CD14-positive monocyte (primary cell): ENCODE measurements at regions not wholly inside any gene's neighbourhood (a gene's known extent, or its start where the extent isn't known, plus 50 kb on each side); places are given as distances from the start of the nearest gene placed in this dataset.

Experiments used
- DNase-seq, 3 donors: peaks; one replicate each; pipeline ENCODE4 v3.0.0-alpha.2; 2011 to 2022
- H2AFZ ChIP-seq: 2 replicates; pipeline ENCODE4 v1.6.0; 2012; ENCODE audit warnings: mild to moderate bottlenecking, low read depth, low read length, inconsistent platforms; ENCODE audit not compliant: insufficient read depth, poor library complexity, severe bottlenecking
- H3K27ac ChIP-seq, 2 donors: 1 replicate in 1 of 2; 2 replicates in 1 of 2; pipeline ENCODE4 v1.5.1; 2012 to 2013; ENCODE audit warnings: low read length in 2 of 2, control low read depth in 1 of 2, inconsistent platforms in 1 of 2, low read depth in 1 of 2, mild to moderate bottlenecking in 1 of 2
- H3K27me3 ChIP-seq, 2 donors: one replicate each; pipeline versions ENCODE4 v1.6.0 to v1.6.1; 2011 to 2013; ENCODE audit warnings: low read length in 2 of 2; ENCODE audit not compliant: control insufficient read depth in 2 of 2, insufficient read depth in 2 of 2
- H3K36me3 ChIP-seq, 2 donors: replicated peaks in 1 of 2; 1 replicate in 1 of 2; 2 replicates in 1 of 2; pipeline versions ENCODE4 v1.5.1 to v1.6.1; 2012 to 2013; ENCODE audit warnings: low read length in 2 of 2, control low read depth in 1 of 2, inconsistent platforms in 1 of 2, mild to moderate bottlenecking in 1 of 2; ENCODE audit not compliant: insufficient read depth in 2 of 2, control insufficient read depth in 1 of 2
- H3K4me1 ChIP-seq, 2 donors: 1 replicate in 1 of 2; 2 replicates in 1 of 2; pipeline versions ENCODE4 v1.5.1 to v1.6.1; 2012 to 2013; ENCODE audit warnings: low read length in 2 of 2, control low read depth in 1 of 2, inconsistent platforms in 1 of 2, mild to moderate bottlenecking in 1 of 2, moderate library complexity in 1 of 2; ENCODE audit not compliant: insufficient read depth in 2 of 2, control insufficient read depth in 1 of 2
- H3K4me2 ChIP-seq: replicated peaks from 2 replicates; pipeline ENCODE3; 2012; ENCODE audit warnings: low read length, moderate library complexity, mild to moderate bottlenecking; ENCODE audit not compliant: poor library complexity, severe bottlenecking; ENCODE audit errors: extremely low read depth
- H3K4me3 ChIP-seq, 3 experiments: fragments of 200-600 bp in 1 of 3; sonication (generic) in 1 of 3; replicated peaks in 1 of 3; 1 replicate in 2 of 3; 2 replicates in 1 of 3; pipeline ENCODE4 v1.5.1; 2011 to 2013; ENCODE audit warnings: low read length in 3 of 3, mild to moderate bottlenecking in 3 of 3, control low read depth in 2 of 3, low read depth in 2 of 3, inconsistent platforms in 1 of 3, moderate library complexity in 1 of 3
- H3K79me2 ChIP-seq: 2 replicates; pipeline ENCODE4 v1.6.0; 2012; ENCODE audit warnings: mild to moderate bottlenecking, control low read depth, inconsistent platforms, low read length, moderate library complexity; ENCODE audit not compliant: insufficient read depth
- H3K9ac ChIP-seq: 2 replicates; pipeline ENCODE4 v1.6.0; 2017; ENCODE audit warnings: low read length, mild to moderate bottlenecking; ENCODE audit not compliant: insufficient read depth, poor library complexity, severe bottlenecking
- H3K9me3 ChIP-seq, 2 donors: replicated peaks in 1 of 2; 1 replicate in 1 of 2; 2 replicates in 1 of 2; pipeline versions ENCODE4 v1.5.1 to v1.6.1; 2012 to 2013; ENCODE audit warnings: low read length in 2 of 2, control low read depth in 1 of 2; ENCODE audit not compliant: control insufficient read depth in 1 of 2, insufficient read depth in 1 of 2
- H4K20me1 ChIP-seq: 2 replicates; pipeline ENCODE4 v1.6.0; 2012; ENCODE audit warnings: mild to moderate bottlenecking, low read length, control low read depth, moderate library complexity; ENCODE audit not compliant: insufficient read depth
- H3K27ac Mint-ChIP-seq, 7 donors: one replicate each; pipeline ENCODE4 v1.8.0; 2020; ENCODE audit warnings: mild to moderate bottlenecking in 7 of 7, mixed read lengths in 7 of 7, moderate library complexity in 6 of 7, inconsistent platforms in 2 of 7
- H3K27me3 Mint-ChIP-seq, 3 donors: one replicate each; pipeline ENCODE4 v1.8.0; 2021 to 2022; ENCODE audit warnings: low read depth in 3 of 3, mild to moderate bottlenecking in 3 of 3, mixed read lengths in 3 of 3, moderate library complexity in 3 of 3, inconsistent platforms in 1 of 3
- H3K36me3 Mint-ChIP-seq, 2 donors: one replicate each; pipeline ENCODE4 v1.8.0; 2020; ENCODE audit warnings: mixed read lengths in 2 of 2, inconsistent platforms in 1 of 2, mild to moderate bottlenecking in 1 of 2
- H3K4me1 Mint-ChIP-seq: one replicate; pipeline ENCODE4 v1.8.0; 2020; ENCODE audit warnings: mild to moderate bottlenecking, mixed read lengths
- H3K4me3 Mint-ChIP-seq, 2 donors: one replicate each; pipeline ENCODE4 v1.8.0; 2020; ENCODE audit warnings: mild to moderate bottlenecking in 2 of 2, mixed read lengths in 2 of 2, moderate library complexity in 1 of 2
- H3K9me3 Mint-ChIP-seq, 7 donors: one replicate each; pipeline ENCODE4 v1.8.0; 2020 to 2022; ENCODE audit warnings: mixed read lengths in 7 of 7, mild to moderate bottlenecking in 6 of 7, moderate library complexity in 6 of 7, inconsistent platforms in 2 of 7
- WGBS: methylation state at CpG from one replicate; pipeline ENCODE4 v1.1.5; 2013; ENCODE audit warnings: missing lambda C conversion rate; ENCODE audit not compliant: insufficient coverage; 5-methylcytosine and 5-hydroxymethylcytosine counted together
- intact Hi-C, 2 donors: fragments of 100-400 bp; cut with micrococcal nuclease; formaldehyde crosslinking; loops; one replicate each; pipeline versions ENCODE4 v1.15.0 to v1.15.1; 2023
- TF ChIP-seq, protein P1 (sequence below): fragments of 200-600 bp; IDR thresholded peaks from one replicate; pipeline ENCODE4 v1.8.0; 2022; ENCODE audit warnings: antibody characterized with exemption, mild to moderate bottlenecking

- Mint-ChIP-seq H3K9me3 (peaks cover 0 to 9% (median 4%) of the 10 kb centered on the region in 7 donors), H3K27me3 (peaks cover 0 to 2% (median 0%) of the 10 kb centered on the region in 3 donors), H3K36me3 (no peaks in the 10 kb centered on the region), H3K27ac (peak overlapping the region in 1 of 7 donors; percentile 44), H3K4me1 (no peaks in the 10 kb centered on the region), H3K4me3 (no peak overlapping the region)
- no peaks in the 10 kb centered on the region for H3K36me3 ChIP-seq
- H3K9me3 ChIP-seq = peaks cover 5 to 9% of the 10 kb centered on the region in 2 donors
- 99% methylated on average over 10 of the region's 10 CpGs for WGBS
- H3K4me2 ChIP-seq = no peak overlapping the region
- intact Hi-C loops = no loop called here
- no peak overlapping the region for H3K4me3 ChIP-seq
- no peak overlapping the region for H2AFZ ChIP-seq
- no peak overlapping the region for H3K27ac ChIP-seq
- no peaks in the 10 kb centered on the region for H3K79me2 ChIP-seq
- H3K4me1 ChIP-seq = no peaks in the 10 kb centered on the region
- H3K9ac ChIP-seq = no peak overlapping the region
- TF ChIP-seq, protein P1, sequence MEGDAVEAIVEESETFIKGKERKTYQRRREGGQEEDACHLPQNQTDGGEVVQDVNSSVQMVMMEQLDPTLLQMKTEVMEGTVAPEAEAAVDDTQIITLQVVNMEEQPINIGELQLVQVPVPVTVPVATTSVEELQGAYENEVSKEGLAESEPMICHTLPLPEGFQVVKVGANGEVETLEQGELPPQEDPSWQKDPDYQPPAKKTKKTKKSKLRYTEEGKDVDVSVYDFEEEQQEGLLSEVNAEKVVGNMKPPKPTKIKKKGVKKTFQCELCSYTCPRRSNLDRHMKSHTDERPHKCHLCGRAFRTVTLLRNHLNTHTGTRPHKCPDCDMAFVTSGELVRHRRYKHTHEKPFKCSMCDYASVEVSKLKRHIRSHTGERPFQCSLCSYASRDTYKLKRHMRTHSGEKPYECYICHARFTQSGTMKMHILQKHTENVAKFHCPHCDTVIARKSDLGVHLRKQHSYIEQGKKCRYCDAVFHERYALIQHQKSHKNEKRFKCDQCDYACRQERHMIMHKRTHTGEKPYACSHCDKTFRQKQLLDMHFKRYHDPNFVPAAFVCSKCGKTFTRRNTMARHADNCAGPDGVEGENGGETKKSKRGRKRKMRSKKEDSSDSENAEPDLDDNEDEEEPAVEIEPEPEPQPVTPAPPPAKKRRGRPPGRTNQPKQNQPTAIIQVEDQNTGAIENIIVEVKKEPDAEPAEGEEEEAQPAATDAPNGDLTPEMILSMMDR = no peak
- no peak for DNase-seq
- H3K27me3 ChIP-seq = no peaks in the 10 kb centered on the region
- H4K20me1 ChIP-seq = no peaks in the 10 kb centered on the region
Measured at GRCh38 chr10:65270969-65271368, 1654.9 kb upstream of the LRRTM3 start.

DNA sequence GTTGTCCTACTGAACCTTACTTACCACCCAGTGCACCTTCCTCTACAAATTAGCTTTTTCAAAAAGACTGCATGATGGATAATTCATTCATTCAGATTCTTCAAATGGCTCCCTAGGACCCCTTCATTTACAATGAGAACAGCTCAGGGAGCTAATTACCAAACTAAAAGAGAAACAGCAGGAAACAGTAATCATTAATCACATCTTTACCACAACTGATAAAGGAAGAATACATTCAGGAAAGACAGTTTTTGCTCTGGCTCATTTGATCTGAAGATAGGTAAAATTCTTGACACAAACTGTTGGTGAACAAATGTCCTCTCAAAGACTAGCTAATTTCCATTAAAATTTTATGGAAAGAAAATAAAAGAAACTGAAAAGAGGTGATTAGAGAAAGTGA, 1652.7 kb upstream of the LRRTM3 start:
- no peak overlapping the region for H3K27ac Mint-ChIP-seq

More for the DNA sequence above, 1652.7 kb upstream of the LRRTM3 start:
- H3K9ac ChIP-seq = no peak overlapping the region
- no peaks in the 10 kb centered on the region for H3K36me3 ChIP-seq
- no peaks in the 10 kb centered on the region for H3K4me1 ChIP-seq
- Mint-ChIP-seq H3K9me3 (peaks cover 0 to 5% (median 4%) of the 10 kb centered on the region in 7 donors), H3K4me1 (no peaks in the 10 kb centered on the region), H3K27me3 (no peaks in the 10 kb centered on the region), H3K4me3 (no peak overlapping the region), H3K36me3 (no peaks in the 10 kb centered on the region)
- no peaks in the 10 kb centered on the region for H3K79me2 ChIP-seq
- intact Hi-C loops = no loop called here
- no peak overlapping the region for H3K4me3 ChIP-seq
- TF ChIP-seq, protein P1 = no peak
- no peaks in the 10 kb centered on the region for H4K20me1 ChIP-seq
- no peak for DNase-seq
- no peaks in the 10 kb centered on the region for H3K27me3 ChIP-seq
- H3K4me2 ChIP-seq = no peak overlapping the region
- no peak overlapping the region for H3K27ac ChIP-seq
- H3K9me3 ChIP-seq = peaks cover 4 to 5% of the 10 kb centered on the region in 2 donors
- H2AFZ ChIP-seq = no peak overlapping the region
